GM12878 (cell line): ENCODE measurements at regions not wholly inside any gene's neighbourhood (a gene's known extent, or its start where the extent isn't known, plus 50 kb on each side); places are given as distances from the start of the nearest gene placed in this dataset.

Experiments
- ATAC-seq: fragments of 200-7000 bp; cut with Tn5 transposase; 3 replicates; pipeline ENCODE4 v1.9.1; 2020; ENCODE audit warnings: mild to moderate bottlenecking, moderate library complexity
- BruUV-seq: library from RNA; stranded (reverse); fragments of 400-500 nt; replicated peaks from 2 replicates; lab custom pipeline; 2021; lab: Mats Ljungman, UMichigan
- CTCF ChIA-PET: fragments of 300-600 bp; sonication (Branson Sonifier 250); formaldehyde crosslinking; extraction: SDS; loops from one replicate; lab custom pipeline; 2021; ENCODE audit warnings: inconsistent platforms; lab: Yijun Ruan, JAX
- POLR2A ChIA-PET: fragments of 350-600 bp; formaldehyde crosslinking; extraction: SDS; loops from one replicate; lab custom pipeline; 2021; ENCODE audit warnings: inconsistent platforms; lab: Charles Lee
- RAD21 ChIA-PET: fragments of 300-600 bp; sonication (Branson Sonifier 250); formaldehyde crosslinking; loops from one replicate; lab custom pipeline; 2023; ENCODE audit warnings: antibody characterized with exemption; ENCODE audit not compliant: unreplicated experiment; lab: Charles Lee
- SMC1A ChIA-PET: fragments of 300-600 bp; sonication (Branson Sonifier 250); formaldehyde crosslinking; loops from one replicate; lab custom pipeline; 2023; ENCODE audit not compliant: unreplicated experiment, uncharacterized antibody; lab: Charles Lee
- DNase-seq: peaks from one replicate; pipeline ENCODE4 v3.0.0-alpha.2; 2011; ENCODE audit warnings: low read depth, low spot score
- FAIRE-seq: peaks from 3 replicates; lab custom pipeline; 2011; peaks lifted over from hg19 to GRCh38; lab: Jason Lieb, UNC
- H2AFZ ChIP-seq: 2 replicates; pipeline ENCODE4 v1.6.0; 2011; ENCODE audit warnings: low read depth, low read length, control low read depth; ENCODE audit not compliant: control insufficient read depth
- H3K27ac ChIP-seq: 2 replicates; pipeline ENCODE4 v1.5.1; 2011; ENCODE audit warnings: control low read depth; ENCODE audit not compliant: control insufficient read depth, insufficient read depth
- H3K27me3 ChIP-seq, 2 experiments: replicated peaks in 1 of 2; 2 replicates each; pipeline versions ENCODE4 v1.6.0 to v1.6.1; 2011; ENCODE audit warnings: low read length in 1 of 2; ENCODE audit not compliant: control insufficient read depth in 2 of 2, insufficient read depth in 2 of 2
- H3K36me3 ChIP-seq, 2 experiments: 2 replicates each; pipeline ENCODE4 v1.5.1; 2011; ENCODE audit warnings: low read length in 1 of 2; ENCODE audit not compliant: control insufficient read depth in 2 of 2, insufficient read depth in 2 of 2
- H3K4me1 ChIP-seq: 2 replicates; pipeline ENCODE4 v1.6.1; 2011; ENCODE audit warnings: mild to moderate bottlenecking, low read length, moderate library complexity, mixed read lengths; ENCODE audit not compliant: control insufficient read depth, insufficient read depth
- H3K4me2 ChIP-seq: 2 replicates; pipeline ENCODE4 v1.6.0; 2011; ENCODE audit warnings: control low read depth; ENCODE audit not compliant: control insufficient read depth, insufficient read depth
- H3K4me3 ChIP-seq: fragments of 200-600 bp; sonication (generic); 2 replicates; pipeline ENCODE4 v1.5.1; 2016
- H3K79me2 ChIP-seq: 2 replicates; pipeline ENCODE4 v1.6.0; 2011; ENCODE audit warnings: low read length; ENCODE audit not compliant: control insufficient read depth, insufficient read depth
- H3K9ac ChIP-seq: 2 replicates; pipeline ENCODE4 v1.8.0; 2011; ENCODE audit warnings: low read length, control low read depth, mixed read lengths; ENCODE audit not compliant: control insufficient read depth, insufficient read depth
- H3K9me3 ChIP-seq: replicated peaks from 3 replicates; pipeline ENCODE4 v1.5.1; 2011; ENCODE audit warnings: mild to moderate bottlenecking, low read length; ENCODE audit not compliant: control insufficient read depth, insufficient read depth
- H4K20me1 ChIP-seq: 2 replicates; pipeline ENCODE4 v1.6.0; 2011; ENCODE audit not compliant: control insufficient read depth, insufficient read depth
- BACH1 ChIP-seq: fragments of 450-650 bp; IDR thresholded peaks from 2 replicates; pipeline ENCODE4 v1.6.1; 2017; ENCODE audit warnings: mild to moderate bottlenecking, borderline replicate concordance
- CHD4 ChIP-seq: fragments of 200-600 bp; sonication (generic); IDR thresholded peaks from 2 replicates; pipeline ENCODE4 v1.6.1; 2016; ENCODE audit warnings: mild to moderate bottlenecking
- E2F4 ChIP-seq: IDR thresholded peaks from 2 replicates; pipeline ENCODE4 v1.6.1; 2012; ENCODE audit warnings: low read depth, low read length, improper control_type of control experiment
- GATAD2B ChIP-seq: fragments of 450-650 bp; conservative IDR thresholded peaks from 2 replicates; pipeline ENCODE4 v1.6.1; 2017; ENCODE audit warnings: low read depth, mild to moderate bottlenecking, moderate library complexity
- HDAC2 ChIP-seq: fragments of 200-600 bp; sonication (generic); IDR thresholded peaks from 2 replicates; pipeline ENCODE4 v1.6.1; 2017
- HDGF ChIP-seq: fragments of 450-650 bp; IDR thresholded peaks from 2 replicates; pipeline ENCODE4 v1.6.1; 2016; ENCODE audit warnings: antibody characterized with exemption
- JUNB ChIP-seq: IDR thresholded peaks from 2 replicates; pipeline ENCODE4 v1.6.1; 2016; ENCODE audit warnings: antibody characterized with exemption, mild to moderate bottlenecking
- KAT2A ChIP-seq: conservative IDR thresholded peaks from 2 replicates; pipeline ENCODE4 v1.6.1; 2011; ENCODE audit warnings: low read depth, low read length; ENCODE audit not compliant: control insufficient read depth
- MEF2B ChIP-seq: fragments of 450-650 bp; IDR thresholded peaks from 2 replicates; pipeline ENCODE4 v1.6.1; 2018; ENCODE audit warnings: mild to moderate bottlenecking, moderate library complexity; ENCODE audit not compliant: partially characterized antibody, poor library complexity, severe bottlenecking
- MTA2 ChIP-seq: fragments of 450-650 bp; IDR thresholded peaks from 2 replicates; pipeline ENCODE4 v1.6.1; 2016; ENCODE audit warnings: low read depth, mild to moderate bottlenecking, moderate library complexity
- NFYA ChIP-seq: IDR thresholded peaks from 2 replicates; pipeline ENCODE4 v1.6.1; 2011; ENCODE audit warnings: low read depth, mild to moderate bottlenecking, low read length, improper control_type of control experiment, borderline replicate concordance
- NKRF ChIP-seq: fragments of 450-650 bp; conservative IDR thresholded peaks from 2 replicates; pipeline ENCODE4 v1.6.1; 2017; ENCODE audit warnings: mild to moderate bottlenecking, moderate library complexity
- PRDM15 ChIP-seq: fragments of 450-650 bp; formaldehyde crosslinking; IDR thresholded peaks from 2 replicates; pipeline ENCODE4 v1.4.0; 2020; ENCODE audit warnings: mild to moderate bottlenecking, moderate library complexity
- SRF ChIP-seq, 2 experiments: IDR thresholded peaks; 2 replicates each; pipeline ENCODE4 v1.6.1; 2011; ENCODE audit warnings: low read depth in 2 of 2, low read length in 2 of 2, mild to moderate bottlenecking in 1 of 2, moderate library complexity in 1 of 2
- TBL1XR1 ChIP-seq: IDR thresholded peaks from 2 replicates; pipeline ENCODE4 v1.6.1; 2012; ENCODE audit warnings: low read depth, low read length, improper control_type of control experiment
- ZNF687 ChIP-seq: fragments of 450-650 bp; IDR thresholded peaks from 2 replicates; pipeline ENCODE4 v1.6.1; 2017; ENCODE audit warnings: mild to moderate bottlenecking, moderate library complexity
- WGBS: methylation state at CpG from one replicate; pipeline ENCODE4 v1.1.6; 2016; ENCODE audit warnings: low lambda C conversion rate; ENCODE audit not compliant: insufficient replicate concordance, insufficient coverage; ENCODE audit errors: missing lambda C conversion rate; 5-methylcytosine and 5-hydroxymethylcytosine counted together
- in situ Hi-C: fragments of 300-500 bp; cut with MboI; formaldehyde crosslinking; loops from 9 replicates; pipeline ENCODE4 v1.14.3; 2018; ENCODE audit warnings: mixed read lengths
- intact Hi-C: fragments of 100-400 bp; cut with micrococcal nuclease; formaldehyde crosslinking; loops from one replicate; pipeline ENCODE4 v1.14.2; 2022; ENCODE audit not compliant: unreplicated experiment

GRCh38 chr5:71806711-71807110 is 87.6 kb downstream of the CARTPT start:
- ATAC-seq (no peak), FAIRE-seq (no peak), DNase-seq (no peak)
- SMC1A ChIA-PET = no interaction called here
- Histone ChIP-seq H3K4me2 (no peak overlapping the region), H3K4me1 (no peaks in the 10 kb centered on the region), H3K27ac (no peak overlapping the region), H2AFZ (no peak overlapping the region), H3K27me3 (no peaks in the 10 kb centered on the region), H3K4me3 (no peak overlapping the region), H3K36me3 (no peaks in the 10 kb centered on the region), H3K9ac (no peak overlapping the region), H4K20me1 (no peaks in the 10 kb centered on the region), H3K79me2 (no peaks in the 10 kb centered on the region), H3K9me3 (no peaks in the 10 kb centered on the region)
- WGBS = 23% methylated on average over 1 of the region's 1 CpG
- POLR2A ChIA-PET = no interaction called here
- RAD21 ChIA-PET = no interaction called here
- in situ Hi-C loops = no loop called here
- CTCF ChIA-PET = no interaction called here
- intact Hi-C loops = no loop called here
- no TSS peak for BruUV-seq
- TF ChIP-seq GATAD2B = no peak
- TF ChIP-seq MTA2 = no peak
- TF ChIP-seq SRF (IDR thresholded peaks at IDR 0.05; ENCODE audit: low read depth in 2 of 2, low read length in 2 of 2) = no peak
- TF ChIP-seq JUNB = no peak
- TF ChIP-seq E2F4 = no peak
- TF ChIP-seq PRDM15 (CRISPR knock-in tag) = no peak
- TF ChIP-seq MEF2B = no peak
- no peak for TF ChIP-seq TBL1XR1
- no peak for TF ChIP-seq NFYA
- no peak for TF ChIP-seq NKRF
- TF ChIP-seq BACH1 = no peak
- TF ChIP-seq ZNF687 = no peak
- no peak for TF ChIP-seq CHD4
- no peak for TF ChIP-seq HDGF
- TF ChIP-seq KAT2A = no peak
- no peak for TF ChIP-seq HDAC2
